ENCODE measurements at regions not wholly inside any gene's neighbourhood (a gene's known extent, or its start where the extent isn't known, plus 50 kb on each side); places are given as distances from the start of the nearest gene placed in this dataset.

- DNase-seq (ENCODE audit: insufficient read length, low spot score) (no peak), FAIRE-seq (no peak)
- TF ChIP-seq POLR2A (IDR thresholded peaks at IDR 0.05; ENCODE audit: low read depth, low read length): no peak
Observed at GRCh38 chr1:117678246-117678977, 72.6 kb downstream of the TENT5C start.

GRCh38 chr1:117679299-117679698, 73.5 kb downstream of the TENT5C start:
- no peak for DNase-seq (ENCODE audit: insufficient read length, low spot score)
- FAIRE-seq: no peak
- no peak for TF ChIP-seq POLR2A (IDR thresholded peaks at IDR 0.05; ENCODE audit: low read depth, low read length)

DNA sequence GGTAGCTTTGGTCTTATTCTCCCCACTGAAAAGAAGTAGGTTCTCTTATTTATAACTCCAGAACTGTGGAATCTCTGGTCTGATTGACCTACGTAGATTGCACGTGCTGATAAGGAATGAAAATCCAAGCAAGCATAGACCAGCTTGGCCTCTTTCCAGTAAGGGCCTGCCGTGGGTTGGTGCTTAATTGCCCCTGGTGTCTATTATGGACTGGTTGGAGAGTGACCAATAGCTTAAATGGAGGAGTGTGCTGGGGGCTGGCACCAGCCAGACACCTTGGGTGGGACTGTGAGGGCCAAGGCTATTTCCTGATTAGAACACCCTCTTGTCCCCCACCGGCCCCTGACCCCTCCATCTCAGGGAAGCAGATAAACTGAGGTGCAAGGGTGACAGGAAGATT, 74.0 kb downstream of the TENT5C start:
- DNase-seq (ENCODE audit: insufficient read length, low spot score) (no peak), FAIRE-seq (no peak)
- no peak for TF ChIP-seq POLR2A (IDR thresholded peaks at IDR 0.05; ENCODE audit: low read depth, low read length)

- TF ChIP-seq POLR2A (IDR thresholded peaks at IDR 0.05; ENCODE audit: low read depth, low read length): no peak
- DNase-seq (ENCODE audit: insufficient read length, low spot score): no peak
- FAIRE-seq: no peak
Observed at GRCh38 chr1:117680316-117681002, 74.6 kb downstream of the TENT5C start.

DNA sequence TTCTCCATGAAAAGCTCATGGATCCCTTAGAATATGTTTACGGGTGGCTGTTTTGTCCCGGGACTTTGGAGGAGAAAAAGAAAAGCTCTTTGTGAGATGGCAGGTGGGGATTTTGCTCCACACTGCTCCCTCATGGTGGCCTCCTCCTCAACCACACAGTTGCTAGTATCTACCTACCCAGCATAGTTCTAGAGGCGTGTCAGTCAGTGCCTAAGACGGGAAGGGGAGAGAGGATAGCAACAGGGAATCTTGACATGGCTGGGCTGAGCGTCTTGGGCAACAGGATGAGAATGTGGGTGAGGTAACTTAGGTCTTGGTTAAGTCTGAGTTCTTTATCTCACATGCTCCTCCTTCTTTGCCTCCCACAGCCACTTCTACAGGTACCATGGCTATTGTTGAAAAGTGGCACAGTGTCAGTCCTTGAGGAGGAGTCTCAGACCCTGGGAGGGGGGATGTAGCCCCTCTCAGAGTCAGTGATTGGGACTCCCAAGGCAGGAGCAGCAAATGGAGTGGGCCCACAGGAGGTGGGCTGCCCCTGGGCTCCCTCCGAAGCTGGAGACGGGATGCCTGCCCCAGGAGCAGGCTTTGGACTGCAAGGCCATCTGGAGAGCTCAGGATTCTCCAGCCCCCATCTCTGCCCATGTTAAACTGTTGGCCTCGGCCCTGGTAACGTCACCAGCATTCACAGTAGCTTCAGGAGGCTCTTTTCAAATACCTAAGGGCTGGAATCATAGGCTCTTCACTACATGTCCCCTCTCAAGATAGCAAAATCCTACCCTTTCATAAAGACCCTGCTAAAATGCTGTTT, 75.4 kb downstream of the TENT5C start:
- FAIRE-seq: no peak
- TF ChIP-seq POLR2A (IDR thresholded peaks at IDR 0.05; ENCODE audit: low read depth, low read length): no peak
- no peak for DNase-seq (ENCODE audit: insufficient read length, low spot score)

DNA sequence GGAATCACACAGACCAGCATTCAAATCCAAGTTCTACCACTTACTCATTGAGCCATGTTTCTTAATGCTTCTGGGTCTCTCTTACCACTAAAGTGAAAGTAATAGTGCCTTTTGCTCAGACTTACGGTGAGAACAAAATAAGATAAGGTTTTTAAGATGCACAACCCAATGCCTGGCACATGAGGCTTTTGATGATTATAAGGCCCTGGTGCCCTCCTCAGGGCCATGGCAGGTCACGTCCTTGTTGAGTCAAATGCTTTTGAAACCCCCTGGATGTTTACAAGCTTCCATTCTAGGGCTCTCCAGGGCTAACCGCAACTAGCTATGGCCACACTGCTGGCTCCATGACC, 76.0 kb downstream of the TENT5C start:
- no peak for TF ChIP-seq POLR2A (IDR thresholded peaks at IDR 0.05; ENCODE audit: low read depth, low read length)
- no peak for FAIRE-seq
- DNase-seq (ENCODE audit: insufficient read length, low spot score): no peak

- DNase-seq (ENCODE audit: insufficient read length, low spot score): no peak
- FAIRE-seq: no peak
Observed at GRCh38 chr1:117682372-117682771, 76.5 kb downstream of the TENT5C start.

DNA sequence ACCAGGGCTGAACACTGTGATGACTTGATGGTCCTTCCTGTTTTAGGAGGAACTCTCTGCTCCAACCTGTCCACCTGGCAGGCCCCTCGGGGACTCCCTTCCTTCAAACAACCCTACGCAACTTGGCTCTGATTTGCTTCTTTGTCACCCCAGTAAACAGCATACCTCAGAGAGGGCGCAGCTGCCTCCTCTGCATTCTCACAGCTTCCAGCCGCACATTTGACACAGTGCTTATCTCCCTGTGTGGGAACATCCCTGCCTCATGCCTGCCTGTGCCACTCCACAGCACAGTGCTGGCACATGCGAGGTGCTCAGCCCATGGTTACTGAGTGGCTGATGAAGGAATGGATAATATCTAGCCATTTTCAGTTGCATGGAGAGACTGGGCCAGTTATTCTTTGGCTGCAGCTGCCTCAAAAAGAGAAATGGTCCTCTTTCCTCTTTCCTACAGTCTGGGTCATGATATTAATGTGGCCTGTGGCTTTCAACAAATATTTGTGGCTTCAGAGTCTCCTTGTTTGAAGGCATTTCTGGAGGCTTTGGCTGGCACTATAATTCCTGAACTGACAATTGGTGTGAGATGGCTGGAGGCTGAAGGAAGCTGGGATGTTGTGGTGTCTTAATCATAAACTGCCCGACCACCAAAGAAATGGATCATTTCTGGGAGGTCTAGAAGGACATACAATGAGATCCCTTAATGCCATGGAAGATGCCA, 77.9 kb downstream of the TENT5C start:
- no peak for FAIRE-seq
- no peak for DNase-seq (ENCODE audit: insufficient read length, low spot score)
- TF ChIP-seq POLR2A (IDR thresholded peaks at IDR 0.05; ENCODE audit: low read depth, low read length): no peak

More at GRCh38 chr1:117682372-117682771, 76.5 kb downstream of the TENT5C start:
- TF ChIP-seq POLR2A (IDR thresholded peaks at IDR 0.05; ENCODE audit: low read depth, low read length): no peak

GRCh38 chr1:117685936-117686806, 80.3 kb downstream of the TENT5C start:
- FAIRE-seq: no peak

DNA sequence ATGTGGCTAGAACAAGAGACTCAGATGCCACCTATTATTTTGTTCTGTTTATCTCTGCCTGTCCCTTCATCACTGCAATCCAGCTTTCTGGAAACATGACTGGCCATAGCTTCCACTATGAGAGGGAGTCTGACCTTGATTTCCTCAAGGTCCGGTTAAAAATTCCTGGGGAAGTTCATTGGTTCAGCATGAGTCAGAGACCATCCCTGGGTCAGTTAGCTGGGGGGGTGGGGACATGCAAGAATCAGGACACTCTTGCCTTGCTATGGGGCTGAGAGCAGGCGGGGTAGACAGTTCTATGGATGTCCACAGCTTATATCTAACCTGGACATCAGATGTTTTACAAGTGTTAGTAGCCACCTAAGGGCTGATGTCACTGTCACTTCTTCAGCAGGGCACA, 81.1 kb downstream of the TENT5C start:
- TF ChIP-seq POLR2A (IDR thresholded peaks at IDR 0.05; ENCODE audit: low read depth, low read length): no peak
- DNase-seq (ENCODE audit: insufficient read length, low spot score) (peak; percentile 33), FAIRE-seq (peak; percentile 23)

More at GRCh38 chr1:117685936-117686806, 80.3 kb downstream of the TENT5C start:
- TF ChIP-seq POLR2A (IDR thresholded peaks at IDR 0.05; ENCODE audit: low read depth, low read length): no peak
- DNase-seq (ENCODE audit: insufficient read length, low spot score): no peak

GRCh38 chr1:117689997-117690625, 84.3 kb downstream of the TENT5C start:
- DNase-seq (ENCODE audit: insufficient read length, low spot score) (no peak), FAIRE-seq (no peak)
- no peak for TF ChIP-seq POLR2A (IDR thresholded peaks at IDR 0.05; ENCODE audit: low read depth, low read length)

GRCh38 chr1:117691942-117692341, 86.1 kb downstream of the TENT5C start:
- no peak for TF ChIP-seq POLR2A (IDR thresholded peaks at IDR 0.05; ENCODE audit: low read depth, low read length)
- no peak for DNase-seq (ENCODE audit: insufficient read length, low spot score)
- FAIRE-seq: no peak
